Neural cell (in vitro differentiated cells): ENCODE measurements at regions not wholly inside any gene's neighbourhood (a gene's known extent, or its start where the extent isn't known, plus 50 kb on each side); places are given as distances from the start of the nearest gene placed in this dataset.

Source experiments
- H2AFZ ChIP-seq: fragments of 200-600, 300-800 bp; sonication (generic), shearing (Covaris generic); 2 replicates; pipeline ENCODE4 v1.6.0; 2014; ENCODE audit warnings: low read depth, mild to moderate bottlenecking, antibody characterized with exemption, low read length, moderate library complexity
- H3F3A ChIP-seq: fragments of 200-600 bp; shearing (Covaris generic); 2 replicates; pipeline ENCODE4 v1.6.1; 2016; ENCODE audit warnings: mild to moderate bottlenecking, moderate library complexity, mixed read lengths, antibody characterized with exemption, low read length; ENCODE audit not compliant: insufficient read depth, poor library complexity, severe bottlenecking
- H3K27ac ChIP-seq: fragments of 200-600, 300-800 bp; sonication (generic), shearing (Covaris generic); 2 replicates; pipeline ENCODE4 v1.5.1; 2014; ENCODE audit warnings: mild to moderate bottlenecking, low read length, moderate library complexity
- H3K27me3 ChIP-seq: fragments of 300-800, 200-600 bp; sonication (generic), shearing (Covaris generic); 2 replicates; pipeline ENCODE4 v1.6.0; 2014; ENCODE audit warnings: mild to moderate bottlenecking, low read depth, low read length, moderate library complexity; ENCODE audit not compliant: insufficient read depth
- H3K36me3 ChIP-seq: fragments of 300-800, 200-600 bp; sonication (generic), shearing (Covaris generic); 2 replicates; pipeline ENCODE4 v1.5.1; 2014; ENCODE audit warnings: mild to moderate bottlenecking, antibody characterized with exemption, low read length, moderate library complexity; ENCODE audit not compliant: insufficient read depth
- H3K4me2 ChIP-seq: fragments of 300-800, 200-600 bp; sonication (generic), shearing (Covaris generic); 2 replicates; pipeline ENCODE4 v1.6.0; 2014; ENCODE audit warnings: mild to moderate bottlenecking, low read length
- H3K4me3 ChIP-seq: fragments of 300-800, 200-600 bp; sonication (generic), shearing (Covaris generic); 2 replicates; pipeline ENCODE4 v1.5.1; 2014; ENCODE audit warnings: mild to moderate bottlenecking, low read length, moderate library complexity
- H3K79me2 ChIP-seq: fragments of 200-600 bp; shearing (Covaris generic); replicated peaks from 2 replicates; pipeline ENCODE4 v1.6.0; 2014; ENCODE audit warnings: mild to moderate bottlenecking, low read length, moderate library complexity; ENCODE audit not compliant: insufficient read depth
- H3K9ac ChIP-seq: fragments of 300-800, 200-600 bp; sonication (generic), shearing (Covaris generic); 2 replicates; pipeline ENCODE4 v1.6.1; 2016; ENCODE audit warnings: mild to moderate bottlenecking, low read length, mixed read lengths
- H3K9me2 ChIP-seq: fragments of 200-600 bp; shearing (Covaris generic); 2 replicates; pipeline ENCODE4 v1.6.1; 2016; ENCODE audit warnings: mild to moderate bottlenecking, low read length, mixed read lengths; ENCODE audit not compliant: insufficient read depth
- H3K9me3 ChIP-seq: fragments of 200-600, 300-800 bp; sonication (generic), shearing (Covaris generic); 2 replicates; pipeline ENCODE4 v1.6.1; 2016; ENCODE audit warnings: mild to moderate bottlenecking, mixed run types, low read length, moderate library complexity, mixed read lengths
- H4K20me1 ChIP-seq: fragments of 200-600 bp; shearing (Covaris generic); 2 replicates; pipeline ENCODE4 v1.6.1; 2016; ENCODE audit warnings: mild to moderate bottlenecking, mixed run types; ENCODE audit not compliant: insufficient read depth
- CTCF ChIP-seq: fragments of 450-650 bp; IDR thresholded peaks from 2 replicates; pipeline ENCODE4 v1.5.1; 2014; ENCODE audit warnings: antibody characterized with exemption, mild to moderate bottlenecking, moderate library complexity; ENCODE audit not compliant: poor library complexity, severe bottlenecking
- EP300 ChIP-seq: fragments of 450-650 bp; conservative IDR thresholded peaks from 2 replicates; pipeline ENCODE4 v1.6.1; 2014; ENCODE audit warnings: antibody characterized with exemption, mild to moderate bottlenecking, moderate library complexity; ENCODE audit not compliant: poor library complexity, severe bottlenecking
- EZH2 ChIP-seq: fragments of 200-600, 300-800 bp; shearing (Covaris generic), sonication (generic); IDR thresholded peaks from 2 replicates; pipeline ENCODE4 v1.6.1; 2014; ENCODE audit warnings: antibody characterized with exemption, low read length, borderline replicate concordance, mild to moderate bottlenecking; ENCODE audit not compliant: insufficient read depth, poor library complexity, severe bottlenecking
- MXI1 ChIP-seq: fragments of 450-650 bp; conservative IDR thresholded peaks from 2 replicates; pipeline ENCODE4 v1.6.1; 2014; ENCODE audit warnings: antibody characterized with exemption, mild to moderate bottlenecking; ENCODE audit not compliant: poor library complexity, severe bottlenecking
- POLR2AphosphoS5 ChIP-seq: IDR thresholded peaks from 2 replicates; pipeline ENCODE4 v1.6.1; 2012
- RAD21 ChIP-seq: fragments of 450-650 bp; conservative IDR thresholded peaks from 2 replicates; pipeline ENCODE4 v1.6.1; 2014; ENCODE audit warnings: antibody characterized with exemption, mild to moderate bottlenecking, moderate library complexity
- REST ChIP-seq: IDR thresholded peaks from 2 replicates; pipeline ENCODE4 v1.6.1; 2012; ENCODE audit warnings: borderline replicate concordance
- SMC3 ChIP-seq: fragments of 450-650 bp; conservative IDR thresholded peaks from 2 replicates; pipeline ENCODE4 v1.6.1; 2014; ENCODE audit warnings: antibody characterized with exemption, mild to moderate bottlenecking, moderate library complexity; ENCODE audit not compliant: poor library complexity
- TAF1 ChIP-seq: IDR thresholded peaks from 2 replicates; pipeline ENCODE4 v1.6.1; 2012; ENCODE audit warnings: low read depth

GRCh38 chr16:16924613-16925012 is 545.7 kb downstream of the NPIPA7 start:
- Histone ChIP-seq H3K27ac (no peak overlapping the region), H3K9ac (no peak overlapping the region), H3K9me2 (no peaks in the 10 kb centered on the region), H3K4me3 (no peak overlapping the region), H2AFZ (no peak overlapping the region), H3K9me3 (no peaks in the 10 kb centered on the region), H3K27me3 (no peaks in the 10 kb centered on the region), H3K4me2 (no peak overlapping the region), H3K36me3 (no peaks in the 10 kb centered on the region), H4K20me1 (no peaks in the 10 kb centered on the region), H3F3A (no peaks in the 10 kb centered on the region), H3K79me2 (no peaks in the 10 kb centered on the region)
- no peak for TF ChIP-seq POLR2AphosphoS5
- TF ChIP-seq MXI1: no peak
- no peak for TF ChIP-seq EP300
- no peak for TF ChIP-seq SMC3
- TF ChIP-seq TAF1: no peak
- TF ChIP-seq RAD21: no peak

- no peak overlapping the region for H3K4me3 ChIP-seq
- no peak overlapping the region for H3K9ac ChIP-seq
- no peaks in the 10 kb centered on the region for H3F3A ChIP-seq
- no peak overlapping the region for H2AFZ ChIP-seq
- H3K27me3 ChIP-seq: no peaks in the 10 kb centered on the region
- TF ChIP-seq MXI1: no peak
- TF ChIP-seq CTCF: no peak
- TF ChIP-seq EZH2: no peak
- no peak for TF ChIP-seq RAD21
- TF ChIP-seq REST: no peak
- no peak for TF ChIP-seq POLR2AphosphoS5
- no peak for TF ChIP-seq TAF1
- no peak for TF ChIP-seq EP300
- TF ChIP-seq SMC3: no peak
- H3K9me3 ChIP-seq: no peaks in the 10 kb centered on the region
- no peaks in the 10 kb centered on the region for H3K79me2 ChIP-seq
- no peaks in the 10 kb centered on the region for H3K36me3 ChIP-seq
- no peaks in the 10 kb centered on the region for H3K9me2 ChIP-seq
- H3K27ac ChIP-seq: no peak overlapping the region
- no peaks in the 10 kb centered on the region for H4K20me1 ChIP-seq
- H3K4me2 ChIP-seq: no peak overlapping the region
Measured at GRCh38 chr16:16925432-16925831, 545.3 kb downstream of the XYLT1 start.

- Histone ChIP-seq H2AFZ (no peak overlapping the region), H3K4me3 (no peak overlapping the region), H3K27ac (no peak overlapping the region), H4K20me1 (no peaks in the 10 kb centered on the region), H3K9me3 (no peaks in the 10 kb centered on the region), H3K4me2 (no peak overlapping the region), H3K9me2 (no peaks in the 10 kb centered on the region), H3K9ac (no peak overlapping the region), H3K79me2 (no peaks in the 10 kb centered on the region), H3K36me3 (no peaks in the 10 kb centered on the region), H3F3A (no peaks in the 10 kb centered on the region), H3K27me3 (no peaks in the 10 kb centered on the region)
- no peak for TF ChIP-seq REST
- TF ChIP-seq SMC3: no peak
- TF ChIP-seq MXI1: no peak
- TF ChIP-seq RAD21: no peak
- no peak for TF ChIP-seq EP300
- TF ChIP-seq TAF1: no peak
- TF ChIP-seq CTCF: no peak
- TF ChIP-seq POLR2AphosphoS5: no peak
- no peak for TF ChIP-seq EZH2
Measured at GRCh38 chr16:16928532-16929109, 542.1 kb downstream of the XYLT1 start.
